Stimulated activated CD8-positive, alpha-beta memory T cell treated with anti-CD3 and anti-CD28 coated beads, Interleukin-4, amount 100 ng/mL, for 4 hours (primary cell): ENCODE measurements at regions not wholly inside any gene's neighbourhood (a gene's known extent, or its start where the extent isn't known, plus 50 kb on each side); places are given as distances from the start of the nearest gene placed in this dataset.

Experiments
- DNase-seq, 2 donors: peaks; one replicate each; pipeline ENCODE4 v3.0.0-alpha.2; 2020; ENCODE audit warnings: low read depth in 2 of 2, low spot score in 1 of 2

- DNase-seq, result no peak
These were observed 387.7 kb upstream of the IRX4 start for GRCh38 chr5:2270467-2270866.

GRCh38 chr5:2269656-2270055, 386.9 kb upstream of the IRX4 start:
- no peak for DNase-seq

GRCh38 chr5:2267991-2268390, 385.3 kb upstream of the IRX4 start:
- DNase-seq, result no peak

- no peak for DNase-seq
These were observed 384.0 kb upstream of the IRX4 start for GRCh38 chr5:2266641-2267240.

- DNase-seq, result no peak
These were observed 382.6 kb upstream of the IRX4 start for GRCh38 chr5:2265341-2265740.

GRCh38 chr5:2263763-2264162, 381.0 kb upstream of the IRX4 start:
- no peak for DNase-seq

GRCh38 chr5:2262620-2263019, 379.9 kb upstream of the IRX4 start:
- DNase-seq, result no peak

GRCh38 chr5:2261004-2261703, 378.4 kb upstream of the IRX4 start:
- no peak for DNase-seq

- no peak for DNase-seq
These were observed 377.7 kb upstream of the IRX4 start for GRCh38 chr5:2260211-2261003.

- no peak for DNase-seq
These were observed 376.9 kb upstream of the IRX4 start for GRCh38 chr5:2259494-2260107.

GRCh38 chr5:2258861-2259260, 376.1 kb upstream of the IRX4 start:
- no peak for DNase-seq

GRCh38 chr5:2257326-2258244, 374.9 kb upstream of the IRX4 start:
- no peak for DNase-seq

GRCh38 chr5:2256691-2257280, 374.1 kb upstream of the IRX4 start:
- no peak for DNase-seq

GRCh38 chr5:2255915-2256690, 373.4 kb upstream of the IRX4 start:
- no peak for DNase-seq

- no peak for DNase-seq
These were observed 372.4 kb upstream of the IRX4 start for GRCh38 chr5:2254880-2255750.

GRCh38 chr5:2254406-2254805, 371.7 kb upstream of the IRX4 start:
- no peak for DNase-seq

- DNase-seq, result no peak
These were observed 370.6 kb upstream of the IRX4 start for GRCh38 chr5:2253040-2253975.

GRCh38 chr5:2251751-2252150, 369.0 kb upstream of the IRX4 start:
- DNase-seq, result no peak
